AG10803 (cell line): ENCODE measurements at regions not wholly inside any gene's neighbourhood (a gene's known extent, or its start where the extent isn't known, plus 50 kb on each side); places are given as distances from the start of the nearest gene placed in this dataset.

ENCODE experiments used
- DNase-seq: peaks from one replicate; pipeline ENCODE4 v3.0.0; 2010; ENCODE audit warnings: low read depth
- H3K4me3 ChIP-seq: 2 replicates; pipeline ENCODE4 v1.5.1; 2011; ENCODE audit warnings: mild to moderate bottlenecking, low read length, control low read depth
- CTCF ChIP-seq: conservative IDR thresholded peaks from 2 replicates; pipeline ENCODE4 v1.5.1; 2011; ENCODE audit warnings: mild to moderate bottlenecking, low read length, control low read depth, inconsistent platforms

DNA sequence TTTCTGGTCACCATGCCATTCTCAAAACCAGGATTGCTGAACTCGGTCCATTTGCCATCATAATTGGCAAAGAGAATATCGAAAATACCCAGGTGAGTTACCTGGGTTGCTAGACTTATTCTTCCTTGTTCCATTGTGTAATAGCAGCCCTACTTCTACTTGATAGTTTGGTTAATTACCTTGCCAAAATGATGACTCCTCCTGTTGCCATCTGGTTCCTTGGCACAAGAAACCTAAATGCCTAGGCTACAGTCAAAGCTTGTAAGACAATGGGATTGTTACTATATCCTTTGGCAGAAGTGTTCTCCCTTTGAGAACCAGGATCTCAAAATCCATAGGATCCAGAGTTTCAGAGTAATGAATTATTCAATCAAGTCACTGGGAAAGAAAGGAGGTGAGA is 373.2 kb upstream of the ACTBL2 start:
- no peak for DNase-seq

DNA sequence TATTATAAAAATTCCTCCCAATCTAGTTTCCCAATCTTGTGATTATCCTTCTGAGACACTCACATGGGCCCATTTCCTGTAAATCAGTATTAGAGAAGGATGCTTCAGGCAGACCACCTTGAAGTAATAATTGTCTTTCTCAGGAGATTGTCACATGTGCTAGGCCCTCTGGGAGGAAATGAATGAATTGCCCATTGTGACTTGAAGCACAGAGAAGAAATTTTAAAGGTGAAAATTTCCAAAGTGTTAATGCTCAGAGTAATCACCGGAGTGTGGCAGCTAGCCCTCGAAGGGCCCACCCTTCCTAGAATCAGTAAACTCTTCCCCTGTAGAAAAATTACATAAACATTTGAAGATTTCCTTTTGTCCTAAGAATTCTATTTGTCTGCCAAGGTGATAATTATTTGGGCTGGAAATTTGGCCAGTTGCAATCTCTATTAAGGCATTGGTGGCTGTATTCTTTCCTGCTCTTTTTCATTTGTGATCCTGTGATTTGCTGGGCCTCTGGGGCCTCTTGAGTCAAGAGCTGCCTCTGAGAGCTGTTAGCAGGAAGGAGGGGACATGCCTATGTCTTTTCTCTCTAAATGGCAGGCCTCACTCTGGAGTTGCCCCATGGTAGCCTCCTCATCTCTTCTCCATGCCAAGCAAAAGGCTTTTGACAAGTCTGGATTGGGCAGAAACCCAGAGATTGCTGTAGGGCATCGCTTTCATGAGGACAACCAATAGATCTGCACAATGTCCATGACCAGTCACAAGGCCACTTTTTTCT is 371.5 kb upstream of the ACTBL2 start:
- no peak overlapping the region for H3K4me3 ChIP-seq
- no peak for TF ChIP-seq CTCF
- no peak for DNase-seq

More for the DNA sequence above, 373.2 kb upstream of the ACTBL2 start:
- H3K4me3 ChIP-seq, result no peak overlapping the region
- no peak for TF ChIP-seq CTCF

DNA sequence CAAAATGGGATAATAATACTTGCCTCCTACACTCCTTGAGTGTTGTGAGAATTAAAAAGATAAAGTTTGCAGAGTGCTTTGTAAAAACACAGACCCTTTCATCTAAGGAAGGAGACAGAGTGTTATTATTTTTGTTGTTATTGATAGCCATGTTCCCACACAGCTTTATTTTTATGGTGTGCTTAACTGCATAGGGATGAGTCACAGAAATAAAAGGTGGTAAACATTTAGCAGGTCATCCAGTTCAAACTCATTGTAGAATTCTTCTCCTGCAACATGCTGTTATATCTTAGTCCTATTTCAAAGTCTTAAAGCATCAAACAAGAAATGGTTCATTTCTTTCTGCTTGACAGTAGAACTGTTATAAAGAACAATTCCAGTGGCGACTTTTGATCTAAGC is 367.5 kb upstream of the ACTBL2 start:
- no peak for TF ChIP-seq CTCF
- DNase-seq, result no peak
- H3K4me3 ChIP-seq, result no peak overlapping the region

DNA sequence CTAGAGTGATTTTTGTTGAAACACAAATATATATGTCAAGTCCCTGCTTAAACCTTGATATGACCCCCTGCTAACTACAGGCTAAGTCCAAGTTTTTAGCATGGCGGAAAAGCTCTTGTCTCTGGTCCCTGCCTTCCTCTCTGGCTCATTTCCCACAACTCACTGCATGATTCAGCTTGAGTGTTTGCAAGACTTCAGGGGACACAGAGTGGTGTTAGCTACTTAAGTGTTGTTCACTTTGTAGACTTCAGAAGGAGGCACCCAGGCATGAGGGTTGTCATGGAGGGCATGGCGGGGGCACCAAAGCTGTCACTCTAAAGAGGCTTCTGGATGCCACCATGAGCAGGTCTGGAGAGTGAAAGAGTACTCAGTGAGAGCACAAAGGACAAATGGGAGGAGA is 362.4 kb upstream of the ACTBL2 start:
- no peak for TF ChIP-seq CTCF
- no peak overlapping the region for H3K4me3 ChIP-seq
- no peak for DNase-seq

- DNase-seq, result no peak
- TF ChIP-seq CTCF, result no peak
Observed at GRCh38 chr5:57844410-57844809, 361.8 kb upstream of the ACTBL2 start.

GRCh38 chr5:57843059-57843367 is 360.4 kb upstream of the ACTBL2 start:
- no peak overlapping the region for H3K4me3 ChIP-seq
- DNase-seq, result no peak
- no peak for TF ChIP-seq CTCF

More at GRCh38 chr5:57844410-57844809, 361.8 kb upstream of the ACTBL2 start:
- no peak overlapping the region for H3K4me3 ChIP-seq

DNA sequence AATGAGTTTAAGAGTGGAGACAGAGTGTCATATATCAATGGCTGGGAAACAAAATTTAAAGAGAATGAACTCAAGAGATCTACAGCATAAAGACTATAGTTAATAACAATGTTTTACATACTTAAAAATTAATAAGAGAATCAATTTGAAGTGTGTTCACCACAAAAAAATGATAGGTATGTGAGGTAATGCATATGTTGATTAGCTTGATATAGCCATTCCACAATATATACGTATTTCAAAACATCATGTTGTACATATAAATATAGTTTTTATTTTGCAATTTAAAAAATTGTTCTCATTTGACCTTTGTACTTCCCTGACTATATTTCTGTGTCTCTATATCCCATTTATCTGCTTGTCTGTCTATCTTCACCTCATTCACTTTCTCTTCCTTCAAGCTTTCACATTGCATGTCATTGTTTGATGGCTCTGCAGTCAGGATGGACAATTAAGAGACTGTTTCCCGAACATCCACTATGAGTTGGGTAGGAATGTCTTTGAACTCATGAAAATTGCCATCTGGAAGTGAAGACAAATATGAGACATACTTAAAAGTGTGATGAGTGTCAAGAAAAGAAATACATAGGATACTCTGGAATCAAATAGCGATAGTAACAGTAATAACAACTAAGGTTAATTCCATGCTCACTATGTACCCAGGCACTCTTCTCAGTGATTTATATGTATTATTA is 359.9 kb upstream of the ACTBL2 start:
- H3K4me3 ChIP-seq, result no peak overlapping the region
- TF ChIP-seq CTCF, result no peak
- no peak for DNase-seq
